Thoracic aorta (tissue), 2 donors: ENCODE measurements at regions not wholly inside any gene's neighbourhood (a gene's known extent, or its start where the extent isn't known, plus 50 kb on each side); places are given as distances from the start of the nearest gene placed in this dataset.

Experiments
- ATAC-seq: fragments of 150-250 bp; one replicate; pipeline ENCODE4 v1.8.0; 2017; ENCODE audit warnings: low read depth; ENCODE audit not compliant: insufficient number of reproducible peaks, low FRiP score
- DNase-seq: peaks from one replicate; pipeline ENCODE4 v3.0.0-alpha.2; 2020; ENCODE audit warnings: low spot score
- H3K27ac ChIP-seq, 2 donors: fragments of 200-600 bp; sonication (generic); 1 replicate in 1 of 2; 2 replicates in 1 of 2; pipeline ENCODE4 v1.5.1; 2016; ENCODE audit warnings: mild to moderate bottlenecking in 2 of 2, moderate library complexity in 2 of 2
- H3K27me3 ChIP-seq: fragments of 200-600 bp; sonication (generic); replicated peaks from 2 replicates; pipeline ENCODE4 v1.6.0; 2016; ENCODE audit warnings: mild to moderate bottlenecking; ENCODE audit not compliant: insufficient read depth
- H3K36me3 ChIP-seq: fragments of 200-600 bp; sonication (generic); one replicate; pipeline ENCODE4 v1.5.1; 2016
- H3K4me1 ChIP-seq, 2 donors: fragments of 200-600 bp; sonication (generic); 1 replicate in 1 of 2; 2 replicates in 1 of 2; pipeline versions ENCODE4 v1.5.1 to v1.6.0; 2016; ENCODE audit warnings: low read depth in 2 of 2, mild to moderate bottlenecking in 1 of 2; ENCODE audit not compliant: control insufficient read depth in 1 of 2
- H3K4me3 ChIP-seq: fragments of 200-600 bp; sonication (generic); 2 replicates; pipeline ENCODE4 v1.5.1; 2016; ENCODE audit warnings: mild to moderate bottlenecking
- H3K9me3 ChIP-seq: fragments of 200-600 bp; sonication (generic); 2 replicates; pipeline ENCODE4 v1.5.1; 2016
- TF ChIP-seq, protein P1 (sequence below): fragments of 200-600 bp; sonication (generic); IDR thresholded peaks from one replicate; pipeline ENCODE4 v1.5.1; 2019; ENCODE audit warnings: antibody characterized with exemption

DNA sequence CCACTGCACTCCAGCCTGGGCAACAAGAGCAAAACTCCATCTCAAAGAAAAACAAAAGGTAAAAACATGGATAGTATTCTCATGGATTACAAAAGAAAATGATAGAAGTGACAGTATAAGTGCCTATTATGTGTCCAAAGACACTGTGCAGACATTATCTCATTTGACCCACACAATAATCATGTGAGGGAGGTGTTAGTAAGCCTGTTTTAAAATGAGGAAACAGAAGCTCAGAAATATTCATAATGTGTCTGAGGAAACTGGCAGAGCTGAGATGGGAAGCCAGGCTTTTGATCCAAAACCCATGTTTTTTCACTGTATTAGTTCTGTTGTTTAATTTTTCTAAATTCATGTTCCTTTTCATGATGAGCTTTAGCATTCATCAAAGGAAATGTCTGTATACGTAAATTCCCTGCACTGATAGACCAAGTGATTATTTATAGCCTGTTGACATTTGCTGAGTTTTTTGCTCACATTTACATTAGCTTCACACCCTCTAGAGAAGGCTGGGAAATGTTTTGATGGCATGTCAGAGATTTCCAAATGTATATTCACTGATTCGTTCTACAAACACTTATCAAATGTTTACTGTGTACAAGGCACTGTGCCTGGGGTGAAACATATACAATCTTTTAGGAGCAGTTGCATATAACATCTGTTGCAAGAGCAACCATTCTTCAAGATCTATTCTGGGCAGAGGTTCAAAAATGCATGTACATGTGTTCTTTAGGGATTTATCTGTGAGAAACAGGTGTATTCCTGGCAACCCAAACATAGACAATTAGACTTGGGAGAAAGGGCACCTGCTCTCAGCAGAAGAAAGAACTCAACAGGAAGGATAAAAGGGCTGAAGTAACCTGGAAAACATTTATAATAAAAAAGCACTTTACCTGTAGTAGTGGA lies 331.5 kb downstream of the SAMD5 start:
- Histone ChIP-seq H3K4me3 (no peak overlapping the region), H3K36me3 (no peaks in the 10 kb centered on the region), H3K9me3 (no peaks in the 10 kb centered on the region), H3K4me1 (no peaks in the 10 kb centered on the region), H3K27ac (no peak overlapping the region), H3K27me3 (no peaks in the 10 kb centered on the region)
- ATAC-seq (no peak), DNase-seq (no peak)
- TF ChIP-seq, protein P1, sequence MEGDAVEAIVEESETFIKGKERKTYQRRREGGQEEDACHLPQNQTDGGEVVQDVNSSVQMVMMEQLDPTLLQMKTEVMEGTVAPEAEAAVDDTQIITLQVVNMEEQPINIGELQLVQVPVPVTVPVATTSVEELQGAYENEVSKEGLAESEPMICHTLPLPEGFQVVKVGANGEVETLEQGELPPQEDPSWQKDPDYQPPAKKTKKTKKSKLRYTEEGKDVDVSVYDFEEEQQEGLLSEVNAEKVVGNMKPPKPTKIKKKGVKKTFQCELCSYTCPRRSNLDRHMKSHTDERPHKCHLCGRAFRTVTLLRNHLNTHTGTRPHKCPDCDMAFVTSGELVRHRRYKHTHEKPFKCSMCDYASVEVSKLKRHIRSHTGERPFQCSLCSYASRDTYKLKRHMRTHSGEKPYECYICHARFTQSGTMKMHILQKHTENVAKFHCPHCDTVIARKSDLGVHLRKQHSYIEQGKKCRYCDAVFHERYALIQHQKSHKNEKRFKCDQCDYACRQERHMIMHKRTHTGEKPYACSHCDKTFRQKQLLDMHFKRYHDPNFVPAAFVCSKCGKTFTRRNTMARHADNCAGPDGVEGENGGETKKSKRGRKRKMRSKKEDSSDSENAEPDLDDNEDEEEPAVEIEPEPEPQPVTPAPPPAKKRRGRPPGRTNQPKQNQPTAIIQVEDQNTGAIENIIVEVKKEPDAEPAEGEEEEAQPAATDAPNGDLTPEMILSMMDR, result no peak

DNA sequence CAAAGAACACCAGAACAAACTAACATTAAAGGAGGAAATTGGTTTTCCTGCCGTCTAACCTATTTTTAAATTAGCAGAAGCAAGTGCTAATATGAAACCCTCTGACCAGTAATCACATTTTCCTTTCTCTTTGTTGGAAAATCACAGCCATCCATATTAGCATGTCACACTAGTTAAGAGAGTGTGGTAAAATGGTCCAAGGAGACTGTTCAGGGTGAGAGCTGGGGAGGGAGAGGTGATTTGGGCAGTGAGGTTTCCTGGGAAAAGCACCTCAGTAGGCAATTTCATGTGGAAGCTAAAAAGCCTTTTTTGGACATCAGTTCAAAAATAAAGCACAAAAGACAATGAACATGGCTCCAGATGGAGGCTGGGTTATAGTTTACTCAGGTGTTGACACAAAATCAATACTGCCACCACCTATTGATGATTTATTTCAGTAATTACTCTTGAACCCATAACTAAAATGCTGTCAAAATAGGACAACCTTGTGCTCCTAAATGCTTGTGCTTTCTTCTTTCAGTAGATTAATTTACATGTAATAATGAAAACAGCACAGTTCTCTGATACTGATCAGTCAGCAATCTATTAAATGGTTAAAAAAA lies 333.2 kb downstream of the SAMD5 start:
- TF ChIP-seq, protein P1, result no peak
- Histone ChIP-seq H3K9me3 (no peaks in the 10 kb centered on the region), H3K27ac (no peak overlapping the region), H3K4me3 (no peak overlapping the region), H3K27me3 (no peaks in the 10 kb centered on the region), H3K36me3 (no peaks in the 10 kb centered on the region), H3K4me1 (no peaks in the 10 kb centered on the region)
- no peak for ATAC-seq
- DNase-seq, result no peak

DNA sequence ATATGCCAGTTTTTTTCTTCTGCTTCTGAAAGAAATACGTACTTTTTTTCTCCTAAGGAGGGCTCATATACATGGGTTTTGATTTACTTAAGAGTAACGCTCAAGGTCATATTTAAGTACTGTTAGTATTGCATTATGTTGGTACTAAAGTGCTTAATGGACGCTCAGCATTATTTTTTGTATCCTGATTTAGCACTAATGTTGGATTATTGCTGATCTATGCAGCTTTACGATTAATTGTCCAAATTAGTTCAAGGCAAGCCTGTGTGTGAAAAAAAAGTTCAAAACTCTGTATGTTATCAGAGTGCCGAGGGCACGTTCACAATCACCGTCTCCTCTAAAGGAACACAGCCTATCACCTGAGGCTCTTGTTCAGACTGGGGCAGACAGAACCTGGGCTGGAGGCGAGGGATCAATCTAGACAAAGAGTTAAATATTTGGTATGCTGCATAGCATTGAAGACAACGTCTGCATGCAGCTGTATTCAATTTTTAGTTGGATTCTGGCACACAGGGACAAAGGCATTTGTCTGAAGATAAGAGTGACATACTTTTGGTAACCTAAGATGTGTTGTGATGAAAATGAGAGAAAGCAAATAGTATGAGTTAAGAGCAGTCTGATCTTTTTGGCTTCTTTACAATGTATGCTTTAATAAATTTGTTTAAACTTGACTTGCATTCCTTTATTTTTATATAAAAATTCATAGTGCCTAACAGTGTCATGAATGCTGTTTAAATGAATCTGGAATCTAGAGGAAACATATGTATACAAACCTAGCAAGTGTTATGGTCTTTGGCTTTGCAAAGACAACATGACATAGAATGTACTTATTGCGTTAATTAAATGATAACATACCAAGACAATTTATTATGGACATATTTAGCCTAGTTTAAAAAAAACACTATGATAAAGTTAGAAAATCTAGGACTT lies 341.2 kb downstream of the SAMD5 start:
- H3K36me3 ChIP-seq, result no peaks in the 10 kb centered on the region
- H3K27me3 ChIP-seq, result no peaks in the 10 kb centered on the region
- no peak for DNase-seq
- no peak overlapping the region for H3K27ac ChIP-seq
- H3K9me3 ChIP-seq, result no peaks in the 10 kb centered on the region
- H3K4me1 ChIP-seq, result peaks cover 0 to 13% of the 10 kb centered on the region in 2 donors
- ATAC-seq, result no peak
- no peak overlapping the region for H3K4me3 ChIP-seq
- TF ChIP-seq, protein P1, result no peak

DNA sequence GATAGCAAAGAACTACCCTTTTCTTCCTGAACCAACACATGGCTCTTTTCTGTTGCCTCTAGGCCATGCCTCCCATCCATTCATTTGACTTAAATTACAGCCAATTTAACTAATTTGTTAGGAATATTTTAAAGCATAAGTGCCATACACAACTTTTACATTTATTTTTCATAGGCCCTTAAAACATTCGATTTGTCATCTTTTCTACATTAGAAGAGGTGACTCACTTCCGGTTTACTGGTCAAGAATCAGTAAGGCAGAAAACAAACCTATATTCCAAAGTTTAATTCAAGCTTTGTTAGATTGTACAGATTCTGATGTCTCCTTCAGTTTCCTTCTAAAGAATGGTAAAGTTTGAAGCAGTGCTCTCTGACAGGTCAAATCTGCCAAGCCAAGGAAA lies 344.3 kb downstream of the SAMD5 start:
- H3K4me3 ChIP-seq, result no peak overlapping the region
- no peaks in the 10 kb centered on the region for H3K27me3 ChIP-seq
- TF ChIP-seq, protein P1, result no peak
- no peak overlapping the region for H3K27ac ChIP-seq
- H3K4me1 ChIP-seq, result peaks cover 0 to 13% of the 10 kb centered on the region in 2 donors
- no peak for ATAC-seq
- H3K36me3 ChIP-seq, result no peaks in the 10 kb centered on the region
- DNase-seq, result no peak
- no peaks in the 10 kb centered on the region for H3K9me3 ChIP-seq

DNA sequence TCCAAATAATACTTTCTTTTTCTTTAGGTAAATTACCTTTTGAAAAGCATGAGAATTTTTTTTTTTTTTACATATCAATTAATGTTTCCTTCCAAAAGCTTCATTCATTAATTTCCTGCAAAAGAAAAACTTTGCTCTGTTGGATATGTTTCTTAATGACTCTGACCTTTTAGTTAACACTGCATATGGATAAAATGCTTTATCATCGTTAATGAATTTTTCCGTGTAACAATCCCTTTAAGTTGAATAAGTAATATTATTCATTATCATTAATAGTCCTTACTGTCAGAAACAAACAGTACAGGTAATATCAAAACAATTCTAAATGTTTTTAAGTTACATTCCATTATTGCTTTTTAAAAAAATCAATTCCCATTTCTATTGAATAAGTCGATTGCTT lies 345.1 kb downstream of the SAMD5 start:
- TF ChIP-seq, protein P1, result no peak
- Histone ChIP-seq H3K9me3 (no peaks in the 10 kb centered on the region), H3K36me3 (no peaks in the 10 kb centered on the region), H3K4me3 (no peak overlapping the region), H3K4me1 (peaks cover 0 to 13% of the 10 kb centered on the region in 2 donors), H3K27me3 (no peaks in the 10 kb centered on the region), H3K27ac (no peak overlapping the region)
- ATAC-seq, result no peak
- no peak for DNase-seq
